B cell (primary cell): ENCODE measurements at regions not wholly inside any gene's neighbourhood (a gene's known extent, or its start where the extent isn't known, plus 50 kb on each side); places are given as distances from the start of the nearest gene placed in this dataset.

ENCODE experiments used
- ATAC-seq: fragments of 200-7000 bp; cut with Tn5 transposase; one replicate; pipeline ENCODE4 v1.10.0; 2021; ENCODE audit warnings: low read depth, mild to moderate bottlenecking, moderate number of reproducible peaks, moderate library complexity
- CTCF ChIA-PET: fragments of 350-600 bp; sonication (Branson Sonifier 250); formaldehyde crosslinking; loops from one replicate; lab custom pipeline; 2021; ENCODE audit warnings: antibody characterized with exemption, inconsistent platforms; lab: Charles Lee
- POLR2A ChIA-PET: fragments of 350-600 bp; sonication (Branson Sonifier 250); formaldehyde crosslinking; loops from one replicate; lab custom pipeline; 2021; ENCODE audit warnings: antibody characterized with exemption; lab: Charles Lee
- DNase-seq: peaks from one replicate; pipeline ENCODE4 v3.0.0; 2013
- H2AFZ ChIP-seq: 2 replicates; pipeline ENCODE4 v1.6.1; 2012; ENCODE audit warnings: mild to moderate bottlenecking, low read depth, low read length; ENCODE audit not compliant: insufficient read depth, poor library complexity, severe bottlenecking
- H3K27ac ChIP-seq, 2 donors: 1 replicate in 1 of 2; 2 replicates in 1 of 2; pipeline ENCODE4 v1.5.1; 2012 to 2013; ENCODE audit warnings: low read length in 2 of 2, mild to moderate bottlenecking in 2 of 2, moderate library complexity in 1 of 2
- H3K27me3 ChIP-seq, 4 experiments: fragments of 200-600 bp in 1 of 4; sonication (generic) in 1 of 4; replicated peaks in 1 of 4; 1 replicate in 2 of 4; 2 replicates in 2 of 4; pipeline versions ENCODE4 v1.6.1 to v1.7.0; 2013 to 2016; ENCODE audit warnings: low read length in 3 of 4, mild to moderate bottlenecking in 2 of 4, mixed read lengths in 1 of 4, moderate library complexity in 1 of 4; ENCODE audit not compliant: insufficient read depth in 4 of 4, control insufficient read depth in 3 of 4; ENCODE audit errors: control extremely low read depth in 1 of 4
- H3K36me3 ChIP-seq, 2 experiments: replicated peaks in 1 of 2; 1 replicate in 1 of 2; 2 replicates in 1 of 2; pipeline versions ENCODE4 v1.6.1 to v1.7.1; 2013; ENCODE audit warnings: low read length in 1 of 2; ENCODE audit not compliant: insufficient read depth in 2 of 2, control insufficient read depth in 1 of 2; ENCODE audit errors: control extremely low read depth in 1 of 2, extremely low read depth in 1 of 2
- H3K4me1 ChIP-seq, 2 donors: fragments of 200-600 bp in 1 of 2; sonication (generic) in 1 of 2; 1 replicate in 1 of 2; 2 replicates in 1 of 2; pipeline versions ENCODE4 v1.5.1 to v1.6.1; 2013 to 2017; ENCODE audit warnings: low read length in 2 of 2; ENCODE audit not compliant: control insufficient read depth in 2 of 2, insufficient read depth in 2 of 2
- H3K4me2 ChIP-seq: replicated peaks from 2 replicates; pipeline ENCODE3; 2012; ENCODE audit warnings: mild to moderate bottlenecking, low read depth, low read length; ENCODE audit not compliant: poor library complexity, severe bottlenecking
- H3K4me3 ChIP-seq, 5 experiments: fragments of 200-600 bp in 1 of 5; sonication (generic) in 1 of 5; 1 replicate in 3 of 5; 2 replicates in 2 of 5; pipeline versions ENCODE4 v1.5.1 to v1.7.0; 2011 to 2016; ENCODE audit warnings: low read length in 4 of 5, mild to moderate bottlenecking in 4 of 5, low read depth in 2 of 5, control low read depth in 1 of 5, moderate library complexity in 1 of 5; ENCODE audit not compliant: insufficient read depth in 1 of 5; ENCODE audit errors: control extremely low read depth in 1 of 5, extremely low read depth in 1 of 5
- H3K79me2 ChIP-seq: fragments of 200-600 bp; sonication (generic); one replicate; pipeline ENCODE4 v1.6.0; 2016; ENCODE audit warnings: low read length; ENCODE audit not compliant: control insufficient read depth, insufficient read depth
- H3K9ac ChIP-seq: fragments of 200-600 bp; sonication (generic); 2 replicates; pipeline ENCODE4 v1.6.1; 2017; ENCODE audit warnings: mild to moderate bottlenecking, low read length, moderate library complexity
- H3K9me3 ChIP-seq, 3 donors: one replicate each; pipeline versions ENCODE4 v1.6.1 to v1.7.1; 2013; ENCODE audit warnings: low read length in 2 of 3; ENCODE audit not compliant: control insufficient read depth in 2 of 3, insufficient read depth in 1 of 3; ENCODE audit errors: control extremely low read depth in 1 of 3
- H4K20me1 ChIP-seq: 2 replicates; pipeline ENCODE4 v1.6.0; 2012; ENCODE audit warnings: mild to moderate bottlenecking, low read length; ENCODE audit not compliant: insufficient read depth, control insufficient read depth, poor library complexity, severe bottlenecking
- H3K27ac Mint-ChIP-seq: one replicate; pipeline ENCODE4 v1.8.0; 2021; ENCODE audit warnings: mixed read lengths
- H3K27me3 Mint-ChIP-seq: one replicate; pipeline ENCODE4 v1.8.0; 2021; ENCODE audit warnings: mixed read lengths
- H3K4me1 Mint-ChIP-seq: one replicate; pipeline ENCODE4 v1.8.0; 2021; ENCODE audit warnings: mixed read lengths
- H3K4me3 Mint-ChIP-seq: one replicate; pipeline ENCODE4 v1.8.0; 2021; ENCODE audit warnings: mixed read lengths
- H3K9me3 Mint-ChIP-seq: one replicate; pipeline ENCODE4 v1.8.0; 2022; ENCODE audit warnings: mixed read lengths; ENCODE audit not compliant: insufficient read depth
- CTCF ChIP-seq: fragments of 200-600 bp; IDR thresholded peaks from one replicate; pipeline ENCODE4 v1.8.0; 2022; ENCODE audit warnings: antibody characterized with exemption, mild to moderate bottlenecking
- EZH2 ChIP-seq: IDR thresholded peaks from 2 replicates; pipeline ENCODE4 v1.6.1; 2012; ENCODE audit warnings: borderline replicate concordance, low read depth, mild to moderate bottlenecking, moderate library complexity, low read length; ENCODE audit not compliant: insufficient read depth, poor library complexity, severe bottlenecking
- WGBS: methylation state at CpG from one replicate; pipeline ENCODE4 v1.1.5; 2013; ENCODE audit warnings: missing lambda C conversion rate; ENCODE audit not compliant: insufficient coverage; 5-methylcytosine and 5-hydroxymethylcytosine counted together
- intact Hi-C: fragments of 100-400 bp; cut with micrococcal nuclease; formaldehyde crosslinking; loops from one replicate; pipeline ENCODE4 v1.10.0; 2022

- no peak overlapping the region for H2AFZ ChIP-seq
- peaks cover 33% of the 10 kb centered on the region for H3K27me3 Mint-ChIP-seq
- H3K27ac ChIP-seq = no peak overlapping the region
- TF ChIP-seq EZH2 (no peak), CTCF (no peak)
- peaks cover 0 to 8% (median 2%) of the 10 kb centered on the region in 4 experiments for H3K27me3 ChIP-seq
- DNase-seq = no peak
- POLR2A ChIA-PET = no interaction called here
- H3K79me2 ChIP-seq = no peaks in the 10 kb centered on the region
- H3K4me1 Mint-ChIP-seq = no peaks in the 10 kb centered on the region
- no peak overlapping the region for H3K4me3 ChIP-seq
- ATAC-seq = no peak
- H3K9me3 ChIP-seq = peaks cover 0 to 5% (median 0%) of the 10 kb centered on the region in 3 donors
- H3K9ac ChIP-seq = no peak overlapping the region
- no peak overlapping the region for H3K27ac Mint-ChIP-seq
- H4K20me1 ChIP-seq = no peaks in the 10 kb centered on the region
- H3K36me3 ChIP-seq = no peaks in the 10 kb centered on the region
- H3K4me2 ChIP-seq = no peak overlapping the region
- H3K4me1 ChIP-seq = no peaks in the 10 kb centered on the region
- CTCF ChIA-PET = interaction anchor here (0.9 kb wide), 1 partner anchor 16 kb away, joined by 3 read pairs; no protein-coding TSS in a partner anchor
- H3K9me3 Mint-ChIP-seq = no peaks in the 10 kb centered on the region
- intact Hi-C loops = no loop called here
- 91% methylated on average over 6 of the region's 6 CpGs for WGBS
- no peak overlapping the region for H3K4me3 Mint-ChIP-seq
These were observed 60.3 kb upstream of the DNAH5 start for GRCh38 chr5:14004598-14005394.

GRCh38 chr5:14003936-14004335 lies 59.4 kb upstream of the DNAH5 start:
- no peaks in the 10 kb centered on the region for H3K4me1 ChIP-seq
- H3K4me1 Mint-ChIP-seq = no peaks in the 10 kb centered on the region
- ATAC-seq (no peak), DNase-seq (no peak)
- TF ChIP-seq CTCF (no peak), EZH2 (no peak)
- H3K27me3 ChIP-seq = peaks cover 0 to 8% (median 2%) of the 10 kb centered on the region in 4 experiments
- H4K20me1 ChIP-seq = no peaks in the 10 kb centered on the region
- H3K4me3 ChIP-seq = no peak overlapping the region
- no peak overlapping the region for H3K27ac ChIP-seq
- no peak overlapping the region for H3K9ac ChIP-seq
- WGBS = 93% methylated on average over 4 of the region's 4 CpGs
- H3K9me3 Mint-ChIP-seq = no peaks in the 10 kb centered on the region
- CTCF ChIA-PET = no interaction called here
- H2AFZ ChIP-seq = no peak overlapping the region
- H3K27me3 Mint-ChIP-seq = peaks cover 34% of the 10 kb centered on the region
- H3K79me2 ChIP-seq = no peaks in the 10 kb centered on the region
- H3K4me2 ChIP-seq = no peak overlapping the region
- no peak overlapping the region for H3K27ac Mint-ChIP-seq
- POLR2A ChIA-PET = no interaction called here
- peaks cover 0 to 5% (median 0%) of the 10 kb centered on the region in 3 donors for H3K9me3 ChIP-seq
- intact Hi-C loops = no loop called here
- no peak overlapping the region for H3K4me3 Mint-ChIP-seq
- H3K36me3 ChIP-seq = no peaks in the 10 kb centered on the region
